HCEC 1CT (cell line): ENCODE measurements at regions not wholly inside any gene's neighbourhood (a gene's known extent, or its start where the extent isn't known, plus 50 kb on each side); places are given as distances from the start of the nearest gene placed in this dataset.

Source experiments
- DNase-seq: peaks from one replicate; pipeline ENCODE4 v3.0.0-alpha.2; 2017

GRCh38 chr5:79868163-79868670 lies 122.8 kb downstream of the MTX3 start:
- no peak for DNase-seq

- no peak for DNase-seq
These were observed 125.5 kb downstream of the MTX3 start for GRCh38 chr5:79865579-79865978.

GRCh38 chr5:79864364-79864763 lies 126.7 kb downstream of the MTX3 start:
- no peak for DNase-seq

- DNase-seq = no peak
These were observed 131.5 kb downstream of the MTX3 start for GRCh38 chr5:79859588-79859987.

DNA sequence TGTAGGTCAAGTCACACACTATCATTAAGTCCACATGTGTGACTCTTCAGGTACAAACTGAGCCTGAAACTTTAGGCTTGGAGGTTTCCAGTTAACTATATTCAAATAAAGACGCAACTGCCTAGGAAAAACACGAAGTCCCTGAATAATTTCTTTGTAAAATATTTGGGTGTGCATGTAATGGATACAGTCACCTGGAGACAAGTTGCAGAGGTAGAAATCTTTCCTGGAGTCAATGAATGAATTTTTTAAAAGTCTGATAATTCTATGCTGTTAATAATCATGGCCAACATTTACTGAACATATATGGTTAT lies 132.7 kb downstream of the MTX3 start:
- DNase-seq = no peak

GRCh38 chr5:79857714-79858409 lies 133.2 kb downstream of the MTX3 start:
- DNase-seq = no peak

DNA sequence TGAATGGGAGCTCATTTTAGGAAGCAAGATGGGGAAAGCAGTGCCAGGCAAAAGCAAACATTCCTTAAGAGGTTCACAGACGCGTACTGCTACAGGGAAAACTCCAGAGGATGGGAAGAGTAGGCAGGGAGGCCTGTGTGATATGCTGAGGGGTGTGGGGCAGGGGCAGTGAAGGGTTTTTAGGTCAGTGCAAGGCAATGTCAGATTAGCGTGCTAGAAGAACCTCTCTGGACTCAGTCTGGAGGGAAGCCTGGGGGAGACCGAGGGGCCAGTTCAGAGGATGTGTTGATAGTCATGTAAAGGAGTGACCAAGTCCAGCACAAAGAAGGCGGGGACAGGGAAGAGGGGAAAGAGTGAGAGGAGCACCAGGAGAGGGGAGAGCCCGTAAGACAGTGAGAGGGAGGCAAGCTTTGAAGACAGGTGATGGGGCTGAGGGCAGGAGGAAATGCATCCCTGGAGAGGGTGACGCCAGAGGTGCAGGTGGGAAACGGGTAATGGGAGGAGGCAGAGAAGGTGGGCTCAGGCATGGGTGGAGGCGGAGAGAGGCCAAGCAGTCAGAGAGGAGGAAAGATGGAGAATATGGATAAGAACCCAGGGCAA lies 134.5 kb downstream of the MTX3 start:
- DNase-seq = no peak

DNA sequence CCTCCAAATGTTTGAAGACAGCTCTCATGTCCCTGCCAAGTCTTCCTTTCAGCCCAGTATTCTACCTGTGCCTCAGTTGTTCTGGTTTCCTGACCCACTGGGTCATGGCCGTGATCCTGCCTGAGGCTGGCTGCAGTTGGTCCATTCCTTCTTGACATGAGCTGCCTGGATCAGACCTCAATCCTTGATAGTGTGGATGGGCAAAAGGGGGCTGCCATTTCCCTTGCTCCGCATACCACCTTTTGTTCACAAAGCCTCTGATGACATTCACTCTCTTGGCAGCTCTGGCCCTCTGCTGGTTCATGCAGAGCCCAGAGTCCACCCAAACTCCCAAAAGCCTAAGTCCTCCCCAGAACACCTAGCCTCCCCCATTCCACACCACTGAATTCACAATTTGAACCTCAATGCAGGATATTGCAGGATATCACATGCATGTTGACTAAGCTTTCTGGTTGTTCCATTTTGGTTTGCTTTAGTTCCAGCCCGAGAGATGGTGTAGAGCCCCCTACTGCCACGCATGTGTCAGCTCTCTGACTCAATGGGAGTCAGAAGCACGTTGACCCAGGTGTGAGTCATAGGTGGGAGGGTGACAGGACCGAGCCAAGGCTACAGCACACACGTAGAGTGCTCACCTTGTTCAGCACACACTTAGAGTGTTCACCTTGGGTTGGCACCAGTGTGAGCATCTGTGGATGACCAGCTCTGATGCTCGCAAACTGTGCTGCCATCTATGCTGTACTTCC lies 137.2 kb downstream of the MTX3 start:
- DNase-seq = peak; percentile 61

- DNase-seq = no peak
These were observed 138.0 kb downstream of the MTX3 start for GRCh38 chr5:79853028-79853427.

DNA sequence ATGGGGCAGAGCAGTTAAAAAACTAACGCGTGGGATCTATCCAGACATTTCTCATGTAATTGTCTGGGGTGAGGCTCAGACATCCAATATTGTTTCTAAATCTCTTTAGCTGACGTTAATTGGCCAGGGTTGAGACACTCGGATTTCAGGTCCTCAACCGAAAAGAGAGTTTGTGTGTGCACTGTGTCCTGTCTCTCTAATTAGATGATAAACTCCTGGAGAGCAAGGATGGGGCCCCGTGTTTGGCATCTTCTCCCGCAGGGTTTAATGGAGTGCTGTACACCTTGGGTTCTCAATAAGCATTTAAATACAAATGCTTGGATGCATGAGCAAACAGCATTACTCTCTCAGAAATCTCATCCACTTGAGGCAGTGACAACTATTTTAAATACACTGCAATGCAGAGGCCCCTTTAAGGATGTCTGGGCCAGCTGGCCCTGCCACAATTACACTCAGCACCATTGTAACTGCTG lies 139.6 kb downstream of the MTX3 start:
- DNase-seq = no peak

DNA sequence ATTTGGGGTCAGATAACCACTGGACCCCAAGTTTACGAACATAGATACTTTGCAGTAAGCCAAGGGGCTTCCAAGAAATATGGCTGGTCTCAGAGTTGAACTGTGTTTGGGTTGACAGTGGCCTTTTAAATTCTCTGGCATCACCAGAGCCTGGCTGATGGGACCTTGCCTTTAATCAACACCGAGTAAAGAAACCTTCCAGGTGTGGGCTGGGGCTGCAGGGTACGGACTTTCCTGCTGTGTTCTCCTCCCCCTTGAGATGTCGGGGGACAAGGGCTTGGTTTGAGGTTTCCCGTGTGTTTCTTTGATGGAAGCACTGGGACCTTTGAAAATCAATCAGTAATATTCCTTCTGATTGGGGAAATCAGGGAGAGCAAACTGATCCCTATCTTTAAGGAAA lies 140.1 kb downstream of the MTX3 start:
- DNase-seq = no peak

DNA sequence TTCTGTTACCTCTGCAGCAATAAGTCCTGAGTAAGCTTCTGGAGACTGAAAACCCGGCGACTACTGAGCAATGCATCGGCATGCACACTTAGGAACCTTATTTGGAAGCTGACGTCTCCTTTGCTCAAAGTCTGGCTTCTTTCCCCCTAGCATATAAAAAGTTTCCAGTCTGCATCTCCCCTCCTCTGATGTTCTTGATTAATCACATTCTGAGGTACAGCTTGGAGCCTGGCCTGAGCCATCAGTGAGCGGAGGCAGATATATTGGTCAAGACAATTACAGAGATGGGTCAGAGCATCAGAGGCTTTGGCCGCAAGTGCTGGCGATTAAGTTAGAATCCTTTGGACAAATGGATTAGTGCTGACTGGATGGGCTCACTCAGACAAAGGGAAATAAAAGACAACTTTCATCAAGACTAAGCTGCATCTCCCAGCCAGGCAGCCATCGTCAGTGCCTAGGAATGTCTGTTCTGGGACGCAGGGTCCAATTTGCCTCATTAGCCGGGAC lies 140.7 kb downstream of the MTX3 start:
- no peak for DNase-seq

- no peak for DNase-seq
These were observed 141.4 kb downstream of the MTX3 start for GRCh38 chr5:79849486-79850315.
